Parathyroid adenoma (tissue), 2 donors: ENCODE measurements at regions not wholly inside any gene's neighbourhood (a gene's known extent, or its start where the extent isn't known, plus 50 kb on each side); places are given as distances from the start of the nearest gene placed in this dataset.

Experiments
- H2AFZ ChIP-seq: fragments of 300-600 bp; sonication (generic); one replicate; pipeline ENCODE4 v1.7.0; 2017; ENCODE audit warnings: antibody characterized with exemption, mild to moderate bottlenecking
- H3K27ac ChIP-seq: fragments of 300-600 bp; sonication (generic); one replicate; pipeline ENCODE4 v1.7.0; 2017
- H3K27me3 ChIP-seq: fragments of 300-600 bp; sonication (generic); one replicate; pipeline ENCODE4 v1.7.0; 2017; ENCODE audit warnings: low read length; ENCODE audit not compliant: control insufficient read depth, insufficient read depth
- H3K36me3 ChIP-seq: fragments of 300-600 bp; sonication (generic); one replicate; pipeline ENCODE4 v1.7.0; 2017; ENCODE audit warnings: low read length; ENCODE audit not compliant: control insufficient read depth, insufficient read depth
- H3K4me1 ChIP-seq: fragments of 300-600 bp; sonication (generic); one replicate; pipeline ENCODE4 v1.7.0; 2017; ENCODE audit warnings: control low read depth
- H3K4me2 ChIP-seq: fragments of 300-600 bp; sonication (generic); one replicate; pipeline ENCODE4 v1.7.0; 2017; ENCODE audit warnings: low read length
- H3K4me3 ChIP-seq: fragments of 300-600 bp; sonication (generic); one replicate; pipeline ENCODE4 v1.7.0; 2017; ENCODE audit warnings: low read depth, low read length
- H3K79me2 ChIP-seq: fragments of 300-600 bp; sonication (generic); one replicate; pipeline ENCODE4 v1.7.0; 2017; ENCODE audit warnings: control low read depth
- H3K9ac ChIP-seq: fragments of 300-600 bp; sonication (generic); one replicate; pipeline ENCODE4 v1.7.0; 2017; ENCODE audit warnings: mild to moderate bottlenecking
- H3K9me3 ChIP-seq: fragments of 300-600 bp; sonication (generic); one replicate; pipeline ENCODE4 v1.7.0; 2017; ENCODE audit warnings: low read length; ENCODE audit not compliant: control insufficient read depth
- CTCF ChIP-seq: fragments of 300-600 bp; sonication (generic); IDR thresholded peaks from one replicate; pipeline ENCODE4 v1.7.0; 2017; ENCODE audit warnings: antibody characterized with exemption, mild to moderate bottlenecking
- donor health status: primary hyperparathyroidism.

DNA sequence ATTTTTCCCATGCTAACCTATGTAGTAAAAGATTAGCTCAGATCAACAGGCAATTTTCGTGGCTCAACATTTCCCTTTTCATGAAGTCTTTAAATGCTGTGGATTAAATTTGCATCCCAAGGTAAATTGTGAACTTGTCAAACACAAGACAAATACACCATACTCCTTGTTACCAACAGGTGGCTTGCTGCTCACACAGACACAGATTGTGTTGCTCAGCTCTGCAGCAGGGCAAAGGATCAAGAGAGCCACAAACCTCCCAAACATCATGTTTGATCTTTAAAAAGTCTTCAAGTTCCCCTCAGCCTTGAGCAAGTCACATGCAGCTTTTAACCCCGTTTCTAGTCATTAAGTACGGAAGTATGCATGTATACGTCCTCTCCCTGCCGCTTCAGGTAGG is 119.6 kb upstream of the CNTNAP4 start:
- Histone ChIP-seq H2AFZ (no peak overlapping the region), H3K4me1 (no peaks in the 10 kb centered on the region), H3K4me2 (no peak overlapping the region), H3K27ac (no peak overlapping the region), H3K4me3 (no peak overlapping the region), H3K27me3 (no peaks in the 10 kb centered on the region), H3K9ac (no peak overlapping the region), H3K9me3 (no peaks in the 10 kb centered on the region), H3K79me2 (no peaks in the 10 kb centered on the region), H3K36me3 (no peaks in the 10 kb centered on the region)
- TF ChIP-seq CTCF, result no peak

DNA sequence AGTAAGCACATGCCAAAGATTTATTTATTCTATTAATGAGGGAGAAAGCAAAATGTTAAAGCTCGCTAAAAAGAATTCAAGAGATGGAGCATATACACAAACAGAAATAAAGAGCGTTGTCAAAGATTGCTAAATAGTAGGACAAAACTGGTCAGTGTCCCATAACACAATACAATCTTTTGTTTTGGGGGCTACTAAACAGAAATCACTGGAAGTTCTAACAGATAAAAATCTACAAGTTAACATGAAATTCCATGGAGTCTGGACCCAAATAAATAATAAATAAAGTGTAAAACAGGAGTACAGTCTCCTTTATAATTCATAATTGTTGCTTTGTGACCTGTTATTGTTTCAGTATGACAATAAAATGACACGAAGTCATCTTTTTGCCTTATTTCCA is 115.2 kb upstream of the CNTNAP4 start:
- H3K9me3 ChIP-seq, result no peaks in the 10 kb centered on the region
- no peak overlapping the region for H3K9ac ChIP-seq
- no peak for TF ChIP-seq CTCF
- H3K27ac ChIP-seq, result no peak overlapping the region
- H3K36me3 ChIP-seq, result no peaks in the 10 kb centered on the region
- no peaks in the 10 kb centered on the region for H3K4me1 ChIP-seq
- H2AFZ ChIP-seq, result no peak overlapping the region
- H3K4me2 ChIP-seq, result no peak overlapping the region
- no peak overlapping the region for H3K4me3 ChIP-seq
- no peaks in the 10 kb centered on the region for H3K27me3 ChIP-seq
- no peaks in the 10 kb centered on the region for H3K79me2 ChIP-seq

DNA sequence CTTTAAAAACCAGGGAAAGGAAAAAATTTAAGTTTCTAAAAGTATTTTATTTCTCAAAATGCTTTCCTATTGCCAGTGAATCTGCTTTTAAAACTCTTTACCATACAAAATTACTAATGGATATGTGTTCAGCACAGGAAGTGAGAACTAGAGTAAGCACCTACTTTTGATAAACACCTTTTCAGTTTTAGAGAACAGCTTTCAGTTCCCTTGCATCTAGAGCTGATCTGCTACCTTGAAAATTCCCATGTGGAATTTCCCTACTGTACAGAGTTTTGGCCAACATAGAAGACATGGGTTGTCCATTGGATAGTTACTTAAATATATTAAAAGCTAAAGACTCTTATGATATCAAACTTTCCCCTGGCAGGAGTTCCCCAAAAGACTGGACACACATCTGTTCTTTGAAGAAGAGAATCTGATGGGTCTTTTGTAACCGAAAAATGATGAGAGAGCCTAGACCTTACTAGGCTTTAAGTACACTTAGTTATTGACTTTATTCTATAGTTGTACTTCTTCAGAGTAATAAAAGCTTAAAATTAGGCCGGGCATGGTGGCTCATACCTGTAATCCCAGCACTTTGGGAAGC is 112.1 kb upstream of the CNTNAP4 start:
- H2AFZ ChIP-seq, result no peak overlapping the region

GRCh38 chr16:76175718-76176117 is 101.5 kb upstream of the CNTNAP4 start:
- Histone ChIP-seq H3K4me1 (no peaks in the 10 kb centered on the region), H3K9ac (no peak overlapping the region), H2AFZ (no peak overlapping the region), H3K4me2 (no peak overlapping the region), H3K9me3 (no peaks in the 10 kb centered on the region), H3K79me2 (no peaks in the 10 kb centered on the region), H3K27ac (no peak overlapping the region), H3K27me3 (no peaks in the 10 kb centered on the region), H3K4me3 (no peak overlapping the region), H3K36me3 (no peaks in the 10 kb centered on the region)
- TF ChIP-seq CTCF, result no peak

More for the DNA sequence above, 112.1 kb upstream of the CNTNAP4 start:
- Histone ChIP-seq H3K9ac (no peak overlapping the region), H3K36me3 (no peaks in the 10 kb centered on the region), H3K4me2 (no peak overlapping the region), H3K4me3 (no peak overlapping the region), H3K79me2 (no peaks in the 10 kb centered on the region), H3K27ac (no peak overlapping the region), H3K27me3 (no peaks in the 10 kb centered on the region), H3K9me3 (no peaks in the 10 kb centered on the region), H3K4me1 (no peaks in the 10 kb centered on the region)
- TF ChIP-seq CTCF, result no peak

DNA sequence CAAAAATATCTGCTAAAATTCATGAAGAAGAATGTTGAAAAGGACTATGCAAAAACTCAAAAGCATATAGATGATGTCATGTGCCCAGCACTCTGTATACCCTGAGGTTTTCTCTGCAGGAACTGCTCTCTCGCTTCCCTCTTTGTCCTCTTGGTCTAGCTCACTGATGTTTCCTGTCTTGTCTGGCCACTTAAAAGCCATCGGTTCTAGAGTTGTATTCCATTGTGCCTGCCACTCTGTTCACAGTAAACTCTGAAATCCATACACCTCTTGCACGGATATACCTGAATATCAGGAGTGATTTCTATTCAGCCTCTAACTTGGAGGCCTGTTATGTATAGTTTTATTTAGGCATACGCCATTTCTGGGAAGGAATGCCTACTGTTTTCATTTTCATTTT is 101.0 kb upstream of the CNTNAP4 start:
- no peak for TF ChIP-seq CTCF
- H3K4me2 ChIP-seq, result no peak overlapping the region
- no peaks in the 10 kb centered on the region for H3K27me3 ChIP-seq
- no peak overlapping the region for H3K4me3 ChIP-seq
- no peaks in the 10 kb centered on the region for H3K36me3 ChIP-seq
- no peaks in the 10 kb centered on the region for H3K4me1 ChIP-seq
- H3K9ac ChIP-seq, result no peak overlapping the region
- no peaks in the 10 kb centered on the region for H3K79me2 ChIP-seq
- no peak overlapping the region for H3K27ac ChIP-seq
- no peak overlapping the region for H2AFZ ChIP-seq
- H3K9me3 ChIP-seq, result no peaks in the 10 kb centered on the region
